ENCODE measurements at regions not wholly inside any gene's neighbourhood (a gene's known extent, or its start where the extent isn't known, plus 50 kb on each side); places are given as distances from the start of the nearest gene placed in this dataset.

DNA sequence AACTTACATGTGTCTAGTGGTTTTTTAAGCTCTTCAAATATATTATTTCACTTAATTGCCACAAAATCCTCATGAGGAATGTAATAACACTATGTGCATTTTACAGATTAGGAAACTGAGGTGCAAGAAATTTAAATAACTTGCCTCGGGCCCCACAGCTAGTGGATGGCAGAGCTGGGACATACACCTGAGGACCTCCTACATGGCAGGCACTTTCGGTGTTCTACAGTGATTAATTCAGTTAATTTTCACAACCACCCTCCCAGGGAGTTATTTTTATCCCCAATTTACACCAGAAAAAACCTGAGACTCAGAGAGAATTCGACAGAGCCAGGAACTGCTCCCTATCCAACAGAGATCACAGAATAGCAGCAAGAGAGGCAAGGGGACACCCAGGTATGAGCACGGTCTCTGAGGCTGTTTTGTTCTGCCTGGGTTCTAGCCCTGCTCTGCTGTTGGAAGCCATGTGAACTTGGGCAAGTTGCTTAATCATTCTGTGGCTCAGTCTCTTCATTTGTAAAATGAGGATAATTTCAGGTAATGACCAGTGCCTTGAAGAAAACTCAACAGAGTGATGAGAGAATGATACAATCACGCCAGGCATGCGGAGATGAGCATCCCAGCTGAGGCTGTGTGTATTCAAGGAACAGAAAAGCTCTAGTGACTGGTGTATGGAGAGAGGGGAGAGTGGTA lies 82.3 kb downstream of the MYCN start:
- no peak for DNase-seq (ENCODE audit: low spot score)

DNA sequence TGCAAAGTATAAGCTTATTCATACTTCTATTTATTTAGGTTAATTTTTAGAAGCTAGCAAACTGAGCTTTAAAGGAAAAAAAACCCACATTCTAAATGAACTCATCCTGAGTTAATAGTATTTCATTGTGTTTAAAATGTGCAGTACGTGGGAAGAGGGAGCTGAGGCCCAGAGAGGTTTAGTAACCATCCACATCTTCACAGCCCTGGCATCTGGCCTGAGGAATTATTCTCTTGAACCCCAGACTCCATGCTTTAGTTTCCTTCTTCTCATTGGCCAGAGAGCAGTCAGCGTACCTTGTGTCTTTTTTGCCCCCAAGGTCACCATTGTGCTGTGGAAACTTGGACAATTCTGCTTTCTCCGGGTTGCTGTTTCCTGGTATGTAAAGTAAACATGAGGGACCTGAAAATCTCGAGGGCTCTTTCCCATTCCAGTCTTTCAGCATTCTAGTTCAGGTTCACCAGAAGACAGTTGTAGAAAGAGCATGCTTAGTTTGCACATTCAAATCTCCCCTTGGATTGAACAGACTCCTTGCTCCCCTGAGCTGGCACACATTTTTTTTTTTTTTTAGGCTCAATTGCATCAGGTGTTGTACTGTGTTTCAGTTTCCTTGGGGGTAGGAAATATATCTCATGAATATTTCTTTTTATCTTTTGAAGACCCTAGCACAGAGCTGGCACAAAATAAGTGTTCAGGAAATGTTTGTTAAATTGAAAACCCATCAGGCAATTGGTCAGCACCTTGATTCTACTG lies 81.4 kb downstream of the MYCN start:
- no peak for DNase-seq (ENCODE audit: low spot score)

DNA sequence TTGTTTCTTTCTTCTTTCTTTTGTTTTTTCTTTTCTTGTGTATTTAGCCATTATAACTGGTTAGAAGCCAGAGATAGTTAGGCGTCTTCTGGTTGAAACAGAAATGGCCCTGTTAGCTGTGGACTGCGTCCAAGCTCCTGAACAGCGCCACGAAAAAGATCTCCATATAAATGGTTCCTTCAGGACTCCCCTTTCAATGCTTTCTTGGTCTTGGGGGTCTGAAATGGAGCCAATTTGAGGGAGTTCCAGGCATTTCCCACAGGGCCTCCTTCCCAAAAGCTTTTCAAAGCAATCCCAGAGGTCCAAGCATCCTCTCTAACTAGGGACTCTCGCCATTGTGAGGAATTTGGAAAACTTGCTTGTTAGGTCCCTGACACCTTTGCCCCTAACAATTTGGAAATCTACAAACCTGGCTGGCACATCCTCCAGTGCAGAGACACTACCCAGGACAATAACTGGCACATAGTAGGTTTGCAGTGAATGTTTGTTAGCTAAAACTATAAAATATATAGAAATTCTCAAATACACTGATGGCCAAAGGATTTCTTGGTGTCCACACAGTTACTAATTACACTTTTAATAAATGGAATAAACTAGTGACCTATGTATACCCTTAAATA lies 80.1 kb downstream of the MYCN start:
- DNase-seq (ENCODE audit: low spot score) = no peak

DNA sequence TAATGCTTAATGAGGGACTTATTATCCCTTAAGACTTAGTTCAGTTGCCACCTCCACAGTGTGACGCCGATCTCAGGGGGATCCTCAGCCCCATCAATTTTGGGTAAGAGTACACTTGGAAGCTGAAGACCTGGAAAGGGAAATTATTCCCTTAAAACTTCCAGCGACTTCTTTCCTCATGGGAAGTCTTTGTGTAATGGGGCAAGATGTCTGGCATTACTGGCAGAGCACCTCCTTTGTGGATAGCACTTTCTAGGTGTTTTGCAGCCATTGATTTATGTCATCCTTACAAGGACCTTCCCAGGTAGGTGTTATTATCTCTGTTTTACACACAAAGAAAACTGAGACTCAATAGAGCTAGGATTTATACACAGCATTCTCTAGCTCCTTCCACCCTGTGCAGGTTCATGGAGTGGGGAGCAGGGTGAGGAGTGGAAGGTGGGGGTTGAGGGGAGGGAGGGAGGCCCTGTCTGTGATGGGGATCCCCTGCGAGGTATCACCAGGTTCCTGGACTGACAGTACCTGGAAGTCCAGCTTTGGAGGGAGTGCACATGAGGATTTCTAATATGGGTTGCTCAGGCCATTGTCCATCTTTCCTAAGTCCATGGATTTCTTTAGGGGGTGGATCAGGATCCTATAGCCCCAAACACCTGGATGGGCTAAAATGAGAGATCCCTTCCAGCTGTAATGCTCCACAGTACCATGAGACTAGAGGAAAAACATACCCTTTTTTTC lies 79.4 kb downstream of the MYCN start:
- no peak for DNase-seq (ENCODE audit: low spot score)

DNA sequence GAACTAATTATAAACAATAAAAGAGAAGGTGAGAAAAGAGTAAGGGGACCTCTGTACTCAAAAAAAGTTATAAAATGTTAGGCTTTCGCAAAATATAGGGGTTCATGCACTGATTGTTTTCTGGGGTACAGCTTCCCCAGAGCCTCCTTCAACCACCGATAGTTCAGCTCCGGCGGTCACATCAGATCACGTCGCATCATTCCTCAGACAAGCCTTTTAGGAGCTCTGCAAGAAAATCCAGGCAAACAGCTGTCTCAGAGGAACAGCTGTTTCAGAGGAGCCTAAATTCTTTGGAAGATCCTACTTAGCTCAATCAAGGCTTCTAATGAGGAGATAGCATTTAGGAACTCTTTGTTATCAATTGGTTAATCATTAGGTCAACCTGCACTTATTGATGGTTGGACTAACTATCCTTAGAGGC lies 78.7 kb downstream of the MYCN start:
- DNase-seq (ENCODE audit: low spot score) = no peak

DNA sequence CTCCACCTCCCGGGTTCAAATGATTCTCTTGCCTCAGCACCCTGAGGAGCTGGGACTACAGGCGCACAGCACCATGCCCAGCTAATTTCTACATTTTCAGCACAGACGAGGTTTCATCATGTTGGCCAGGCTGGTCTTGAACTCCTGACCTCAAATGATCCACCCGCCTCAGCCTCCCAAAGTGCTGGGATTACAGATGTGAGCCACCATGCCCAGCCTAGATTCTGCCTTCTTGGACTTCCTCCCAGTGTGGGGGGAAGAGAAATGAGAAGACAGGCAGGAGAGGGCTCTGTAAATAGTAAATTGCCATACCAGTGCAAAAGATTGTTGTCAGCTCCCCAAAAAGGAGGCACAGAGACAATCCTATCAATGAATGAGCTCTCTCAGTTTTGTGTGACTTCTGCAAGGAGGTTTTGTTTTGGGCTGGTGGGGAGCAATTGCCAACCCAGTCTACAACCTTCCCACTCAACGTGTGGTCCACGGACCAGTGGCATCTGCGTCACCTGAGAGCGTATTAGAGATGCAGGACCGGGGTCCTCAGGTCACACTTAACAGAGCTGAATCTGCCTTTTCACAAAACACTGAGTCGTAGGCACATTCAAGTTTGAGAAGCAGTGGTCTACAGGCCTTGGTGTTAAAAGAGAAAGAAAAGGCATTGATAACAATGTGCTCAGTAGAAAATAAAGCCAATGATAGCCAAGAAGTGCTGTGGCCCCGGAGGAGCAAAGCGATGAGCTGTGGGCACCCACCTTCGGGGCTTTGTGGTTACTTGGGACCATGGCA lies 78.1 kb downstream of the MYCN start:
- DNase-seq (ENCODE audit: low spot score) = no peak

DNA sequence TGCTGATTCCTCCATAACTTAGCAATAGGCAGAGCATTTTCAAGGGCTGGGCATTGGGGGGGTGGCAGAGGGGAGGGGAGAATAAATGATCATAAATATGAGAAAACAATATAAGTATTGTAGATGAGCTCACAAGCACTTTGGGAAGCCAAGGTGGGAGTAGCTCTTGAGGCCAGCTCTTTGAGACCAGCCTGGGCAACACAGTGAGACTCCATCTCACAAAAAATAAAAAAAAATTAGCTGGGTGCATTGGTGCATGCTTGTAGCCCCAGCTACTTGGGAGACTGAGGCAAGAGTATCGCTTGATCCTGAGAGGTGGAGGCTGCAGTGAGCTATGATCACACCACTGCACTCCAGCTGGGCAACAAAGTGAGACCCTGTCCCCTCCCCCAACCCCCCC lies 75.9 kb downstream of the MYCN start:
- DNase-seq (ENCODE audit: low spot score) = no peak

DNA sequence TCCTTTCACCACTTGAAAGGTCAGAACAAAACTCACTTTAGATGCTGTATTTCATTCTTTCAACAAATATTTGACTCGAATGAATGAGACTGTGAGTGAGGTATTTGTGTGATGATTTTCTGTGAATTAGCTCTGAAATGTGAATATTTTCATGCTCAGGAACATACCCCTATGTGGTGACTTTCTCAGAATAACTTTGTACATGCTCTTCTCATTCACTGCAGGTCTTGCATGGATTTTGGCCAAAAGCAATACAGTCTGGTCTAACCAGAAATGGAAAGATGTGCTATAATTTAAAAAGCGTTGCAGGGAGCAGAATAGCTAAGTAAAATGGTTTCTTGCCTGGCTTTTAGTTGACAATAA lies 75.5 kb downstream of the MYCN start:
- DNase-seq (ENCODE audit: low spot score) = no peak

DNA sequence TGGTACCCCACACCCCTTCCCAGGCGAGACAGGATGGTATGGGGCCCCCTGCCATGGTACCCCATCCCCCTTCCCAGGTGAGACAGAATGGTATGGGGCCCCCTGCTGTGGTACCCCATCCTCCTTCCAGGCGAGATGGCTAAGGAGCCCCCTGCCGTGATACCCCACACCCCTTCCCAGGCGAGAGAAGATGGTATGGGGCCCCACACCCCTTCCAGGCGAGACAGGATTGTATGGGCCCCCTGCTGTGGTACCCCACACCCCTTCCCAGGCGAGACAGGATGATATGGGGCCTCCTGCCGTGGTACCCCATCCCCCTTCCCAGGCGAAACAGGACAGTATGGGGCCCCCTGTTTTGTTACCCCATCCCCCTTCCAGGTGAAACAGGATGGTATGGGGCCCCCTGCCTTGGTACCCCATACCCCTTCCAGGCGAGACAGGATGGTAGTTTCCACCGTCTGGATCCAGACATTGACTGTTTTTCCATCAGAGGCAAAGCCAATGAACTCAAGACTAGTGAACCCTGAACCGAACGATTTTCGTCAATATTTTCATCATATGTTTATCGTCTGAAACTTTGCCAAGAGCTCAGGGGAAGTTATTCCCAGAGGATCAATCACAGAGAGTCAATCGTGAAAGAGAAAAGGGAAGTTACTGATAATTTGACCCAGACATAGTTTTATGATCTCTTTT lies 75.0 kb downstream of the MYCN start:
- DNase-seq (ENCODE audit: low spot score) = no peak

DNA sequence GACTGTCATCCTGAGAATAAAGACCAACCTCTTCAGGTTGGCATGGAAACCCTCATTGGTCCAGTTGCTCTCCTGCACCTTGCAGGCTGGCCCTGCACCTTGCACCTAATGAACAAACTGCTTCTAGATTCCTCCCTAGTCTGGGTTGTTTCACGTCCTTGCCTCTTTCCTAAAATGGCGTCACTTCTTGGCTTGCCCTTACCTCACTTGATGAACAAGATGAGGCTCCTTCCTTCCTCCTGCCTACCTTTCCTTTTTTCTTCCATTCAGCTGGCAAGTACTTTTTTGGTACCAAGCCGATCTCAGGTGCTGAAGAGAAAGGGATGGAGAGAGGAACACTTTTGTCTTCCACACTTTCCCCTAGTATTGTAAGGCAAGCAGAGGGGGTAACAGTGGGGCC lies 74.5 kb downstream of the MYCN start:
- DNase-seq (ENCODE audit: low spot score) = no peak

DNA sequence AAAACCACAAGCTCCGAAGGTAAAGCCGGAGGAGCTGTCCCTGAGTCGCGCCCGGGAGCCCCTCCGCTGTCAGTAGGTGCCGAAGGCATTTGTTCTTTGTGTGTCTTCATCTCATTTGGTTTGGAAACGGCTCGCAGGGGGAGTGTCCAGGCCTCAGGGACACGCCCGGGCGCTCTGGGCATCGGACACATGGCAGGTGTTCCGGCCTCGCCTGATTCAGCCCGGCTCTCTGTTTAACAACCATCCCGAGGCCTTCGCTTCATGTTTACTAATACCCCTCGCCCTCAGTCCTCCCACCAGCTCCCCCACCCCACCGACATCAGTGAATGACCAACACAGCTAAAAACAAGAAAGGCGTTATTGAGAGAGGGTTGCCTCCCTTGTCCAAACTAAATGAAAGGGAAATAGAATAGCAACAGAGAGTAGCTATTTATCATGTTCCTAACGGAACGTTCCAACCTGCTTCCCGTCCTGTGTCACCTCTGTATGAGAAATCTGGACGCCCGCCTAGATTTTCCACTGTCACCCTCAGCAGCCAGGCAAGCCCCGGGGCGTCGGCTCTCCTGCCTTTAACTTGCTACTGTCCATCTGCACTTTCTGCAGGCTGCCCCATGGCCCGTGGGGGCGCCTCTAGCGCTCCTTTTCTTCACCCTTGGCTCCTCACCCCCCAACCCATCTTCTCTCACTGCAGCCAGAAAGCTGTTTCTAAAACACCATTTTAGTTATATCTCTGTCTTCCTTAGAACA lies 73.9 kb downstream of the MYCN start:
- DNase-seq (ENCODE audit: low spot score) = no peak

DNA sequence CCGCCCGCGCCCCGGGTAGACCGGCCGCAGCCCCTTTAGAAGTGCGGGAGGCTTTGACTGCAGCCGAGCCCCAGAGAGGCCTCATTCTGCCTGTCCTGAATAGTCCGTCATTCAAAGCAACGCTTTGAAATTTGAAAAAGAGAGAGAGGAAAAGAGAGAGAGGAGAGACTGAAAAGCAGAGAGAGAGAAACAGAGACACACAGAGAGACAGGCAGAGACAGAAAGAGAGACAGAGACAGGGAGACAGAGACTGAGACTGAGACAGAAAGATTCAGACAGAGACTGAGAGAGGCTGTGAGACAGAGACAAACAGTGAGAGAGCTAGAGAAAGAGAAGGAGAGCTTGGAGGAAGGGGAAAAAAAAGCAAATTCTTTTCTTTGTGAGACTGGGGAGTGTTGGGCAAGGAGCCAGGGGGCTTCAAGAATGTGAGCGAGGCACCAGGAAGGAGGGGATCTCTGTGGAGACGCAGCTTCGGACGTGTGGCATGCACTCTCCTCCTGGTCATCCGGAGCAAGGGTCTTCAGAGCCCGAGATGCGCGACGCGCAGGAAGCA lies 73.1 kb downstream of the MYCN start:
- DNase-seq (ENCODE audit: low spot score) = no peak

DNA sequence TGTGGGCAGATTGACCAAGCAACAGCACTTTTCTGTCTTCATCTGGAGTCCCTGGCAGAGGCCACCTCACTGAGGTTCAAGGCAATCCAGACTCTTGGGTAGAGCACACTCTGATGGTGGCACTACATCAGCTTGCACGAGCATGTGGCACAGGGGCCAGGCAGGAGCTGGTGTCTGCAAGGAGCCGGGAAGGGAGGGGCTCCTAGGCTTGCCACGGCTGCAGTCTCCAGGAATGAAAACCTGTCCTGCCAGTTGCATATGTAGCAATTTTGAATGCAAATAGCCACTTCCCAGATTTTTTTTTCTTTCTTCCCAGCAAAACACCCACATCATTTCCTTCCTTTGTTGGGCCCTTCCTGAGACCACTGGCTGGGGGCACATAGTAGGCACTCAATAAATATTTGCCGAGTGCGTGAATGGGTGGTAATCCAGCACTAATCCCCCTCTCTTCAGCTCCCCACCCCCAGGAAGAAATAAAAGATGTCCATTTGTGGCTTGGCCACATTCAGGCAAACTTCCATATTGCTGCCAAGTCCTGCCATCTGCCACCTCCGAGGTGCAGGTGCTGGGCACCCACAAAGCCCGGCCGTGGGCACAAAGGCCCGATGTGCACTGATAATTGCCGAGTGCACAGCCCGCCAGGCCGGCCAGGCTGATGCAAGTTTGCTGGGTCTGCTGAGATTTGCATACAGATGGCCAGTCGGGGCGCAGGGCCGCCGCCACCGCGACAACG lies 72.4 kb downstream of the MYCN start:
- peak; percentile 68 for DNase-seq (ENCODE audit: low spot score)

DNA sequence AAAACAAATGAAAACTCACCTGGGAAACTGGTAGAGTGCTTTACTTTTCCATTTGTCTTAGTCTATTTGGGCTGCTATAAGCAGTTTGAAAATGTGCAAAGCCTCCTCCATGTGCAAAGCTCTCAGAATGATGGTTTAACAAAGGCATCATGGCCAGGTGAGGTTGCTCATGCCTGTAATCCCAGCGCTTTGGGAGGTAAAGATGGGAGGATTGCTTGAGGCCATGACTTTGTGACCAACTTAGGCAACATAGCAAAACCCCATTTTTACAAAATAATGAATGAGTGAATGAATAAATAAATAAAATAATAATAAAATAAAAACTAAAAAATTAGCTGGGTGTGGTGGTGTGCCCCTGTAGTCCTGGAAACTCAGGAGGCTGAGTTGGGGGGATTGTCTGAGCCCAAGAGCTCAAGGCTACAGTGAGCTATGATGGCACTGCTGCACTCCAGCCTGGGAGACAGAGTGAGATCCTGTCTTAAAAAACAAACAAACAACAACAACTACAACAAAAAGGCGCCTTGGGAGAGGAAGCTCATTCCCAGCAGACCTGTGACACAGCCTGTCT lies 71.8 kb downstream of the MYCN start:
- DNase-seq (ENCODE audit: low spot score) = no peak

DNA sequence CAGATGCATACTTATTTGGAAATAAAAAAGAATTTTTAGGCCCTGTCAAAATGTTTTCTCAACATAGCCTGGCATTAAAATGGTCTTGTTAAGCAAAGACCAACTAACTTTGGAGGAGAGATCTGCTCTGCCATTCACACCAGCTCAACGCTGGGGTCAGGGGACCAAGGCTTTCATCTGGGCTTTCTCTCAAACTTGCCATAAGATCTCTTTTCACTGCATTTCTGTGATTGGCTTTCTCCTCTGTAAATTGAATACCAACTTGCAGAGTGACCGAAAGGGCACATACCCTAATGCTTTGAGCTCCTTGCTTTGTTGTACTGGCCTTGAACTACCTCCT lies 71.2 kb downstream of the MYCN start:
- no peak for DNase-seq (ENCODE audit: low spot score)

DNA sequence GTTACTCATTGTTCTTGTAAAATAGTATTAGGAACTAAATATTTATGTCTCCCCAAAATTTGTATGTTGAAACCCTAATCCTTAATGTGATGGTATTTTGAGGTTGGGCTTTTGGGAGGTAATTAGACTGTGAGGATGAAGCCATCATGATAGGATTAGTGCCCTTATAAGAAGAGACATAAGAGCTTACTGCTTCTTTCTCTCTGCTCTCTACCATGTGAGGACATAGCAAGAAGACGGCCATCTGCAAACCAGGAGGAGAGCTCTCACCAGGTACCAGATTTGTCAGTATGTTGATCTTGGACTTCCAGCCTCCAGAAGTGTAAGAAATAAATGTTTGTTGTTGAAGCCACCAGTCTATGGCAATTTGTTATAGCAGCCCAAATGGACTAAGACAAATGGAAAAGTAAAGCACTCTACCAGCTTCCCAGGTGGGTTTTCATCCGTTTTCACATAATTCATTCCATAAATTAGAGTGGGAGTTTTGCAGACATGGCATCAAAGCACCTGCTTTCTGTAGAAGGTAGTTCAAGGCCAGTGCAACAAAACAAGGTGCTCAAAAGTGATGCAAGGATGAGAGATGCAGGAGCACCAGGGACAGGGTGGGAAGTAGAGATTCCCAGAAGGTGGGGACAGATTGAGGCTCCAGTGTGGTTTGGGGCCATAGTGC lies 70.7 kb downstream of the MYCN start:
- no peak for DNase-seq (ENCODE audit: low spot score)

DNA sequence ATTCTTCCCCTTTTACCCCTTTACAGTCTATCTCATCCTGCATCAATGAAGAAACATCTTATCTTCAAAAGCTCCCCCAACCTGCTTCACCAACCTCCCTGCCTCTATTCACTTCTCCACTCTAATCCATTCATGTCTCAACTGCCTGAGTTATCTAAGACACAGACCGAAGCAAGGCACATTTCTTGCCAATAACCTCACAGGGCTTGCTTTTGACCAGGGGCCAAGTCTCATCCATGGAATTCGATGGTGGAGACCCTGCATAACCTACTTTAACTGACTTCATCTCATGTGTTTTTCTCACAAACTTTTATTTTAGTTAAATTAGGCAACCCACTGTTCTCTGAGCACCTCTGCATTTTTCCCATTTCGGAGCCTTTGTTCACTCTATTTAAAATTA lies 69.7 kb downstream of the MYCN start:
- no peak for DNase-seq (ENCODE audit: low spot score)

DNA sequence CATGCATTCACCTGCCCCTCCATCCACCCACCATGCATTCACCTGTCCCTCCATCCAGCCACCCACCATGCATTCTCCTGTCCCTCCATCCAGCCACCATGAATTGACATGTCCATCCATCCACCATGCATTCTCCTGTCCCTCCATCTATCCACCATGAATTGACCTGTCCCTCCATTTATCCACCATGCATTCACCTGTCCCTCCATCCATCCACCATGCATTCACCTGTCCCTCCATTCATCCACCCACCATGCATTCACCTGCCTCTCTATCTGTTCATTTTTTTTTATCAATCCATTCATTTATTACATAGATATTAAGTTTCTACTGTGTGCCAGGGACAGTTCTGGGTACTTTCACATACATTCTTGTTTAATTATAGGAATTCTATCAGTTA lies 69.2 kb downstream of the MYCN start:
- DNase-seq (ENCODE audit: low spot score) = no peak

DNA sequence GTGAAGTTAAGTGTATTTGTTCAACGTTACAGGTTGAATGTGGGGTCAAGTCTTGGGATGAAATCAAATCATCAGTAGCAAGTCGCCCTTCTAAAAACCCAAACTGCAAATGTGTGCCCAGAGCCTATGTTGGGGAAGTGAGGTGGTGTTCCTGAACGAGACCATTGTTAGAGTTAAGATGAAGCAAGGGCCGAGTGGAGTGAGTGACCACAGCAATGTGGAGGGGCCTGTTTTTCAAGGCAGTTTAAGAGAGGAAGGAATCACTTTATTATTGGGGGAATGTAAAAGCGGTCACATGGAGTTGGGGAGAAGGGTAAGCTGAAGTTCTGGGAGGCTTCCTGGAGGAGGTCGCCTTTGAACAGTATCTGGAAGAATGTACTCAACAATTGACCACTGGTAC lies 68.5 kb downstream of the MYCN start:
- DNase-seq (ENCODE audit: low spot score) = no peak

All from ureter (tissue), 1 donor.